Panc1 (cell line): ENCODE measurements at regions not wholly inside any gene's neighbourhood (a gene's known extent, or its start where the extent isn't known, plus 50 kb on each side); places are given as distances from the start of the nearest gene placed in this dataset.

Source experiments
- ATAC-seq: fragments of 200-7000 bp; cut with Tn5 transposase; 2 replicates; pipeline ENCODE4 v1.9.1; 2020; ENCODE audit warnings: mild to moderate bottlenecking, moderate library complexity
- BruUV-seq: library from RNA; stranded (reverse); fragments of 400-500 nt; replicated peaks from 2 replicates; lab custom pipeline; 2021; lab: Mats Ljungman, UMichigan
- CTCF ChIA-PET: fragments of 300-600 bp; sonication (Branson Sonifier 250); formaldehyde crosslinking; loops from one replicate; lab custom pipeline; 2022; ENCODE audit warnings: antibody characterized with exemption; lab: Charles Lee
- POLR2A ChIA-PET: fragments of 300-600 bp; sonication (Branson Sonifier 250); formaldehyde crosslinking; loops from one replicate; lab custom pipeline; 2022; ENCODE audit warnings: antibody characterized with exemption; lab: Charles Lee
- DNase-seq: peaks from one replicate; pipeline ENCODE4 v3.0.0-alpha.2; 2010; ENCODE audit warnings: low read depth, low spot score
- H3K27ac ChIP-seq: 2 replicates; pipeline ENCODE4 v1.5.1; 2011; ENCODE audit warnings: mild to moderate bottlenecking, low read length, inconsistent platforms
- H3K27me3 ChIP-seq: fragments of 200-500 bp; sonication (Bioruptor generic); 2 replicates; pipeline ENCODE4 v1.6.0; 2014; ENCODE audit warnings: low read length, inconsistent platforms; ENCODE audit not compliant: control insufficient read depth, insufficient read depth
- H3K36me3 ChIP-seq: fragments of 200-500 bp; sonication (Bioruptor generic); 2 replicates; pipeline ENCODE4 v1.5.1; 2014; ENCODE audit warnings: inconsistent platforms, mild to moderate bottlenecking, low read length, moderate library complexity; ENCODE audit not compliant: control insufficient read depth, insufficient read depth
- H3K4me1 ChIP-seq: 2 replicates; pipeline ENCODE4 v1.5.1; 2011; ENCODE audit warnings: inconsistent platforms, mild to moderate bottlenecking, low read length, moderate library complexity; ENCODE audit not compliant: control insufficient read depth, insufficient read depth
- H3K4me3 ChIP-seq, 2 experiments: 2 replicates each; pipeline ENCODE4 v1.5.1; 2011 to 2012; ENCODE audit warnings: low read depth in 2 of 2, low read length in 2 of 2, mild to moderate bottlenecking in 2 of 2, inconsistent platforms in 1 of 2, moderate library complexity in 1 of 2
- H3K9me3 ChIP-seq: fragments of 200-500 bp; sonication (Bioruptor generic); 2 replicates; pipeline ENCODE4 v1.5.1; 2014; ENCODE audit warnings: low read depth, mild to moderate bottlenecking, inconsistent platforms, low read length, moderate library complexity; ENCODE audit not compliant: control insufficient read depth, insufficient read depth
- POLR2AphosphoS5 ChIP-seq: IDR thresholded peaks from 2 replicates; pipeline ENCODE4 v1.6.1; 2012; ENCODE audit warnings: mild to moderate bottlenecking, low read depth, low read length, moderate library complexity
- SIN3A ChIP-seq: IDR thresholded peaks from 2 replicates; pipeline ENCODE4 v1.6.1; 2012; ENCODE audit warnings: low read depth, mild to moderate bottlenecking, low read length, moderate library complexity, borderline replicate concordance; ENCODE audit not compliant: insufficient read depth
- TCF7L2 ChIP-seq: IDR thresholded peaks from 2 replicates; pipeline ENCODE4 v1.6.1; 2011; ENCODE audit warnings: mild to moderate bottlenecking, low read depth, low read length, inconsistent platforms
- in situ Hi-C: cut with HindIII; loops from 2 replicates; pipeline ENCODE4 v1.10.0; 2016; ENCODE audit warnings: low sequenced_read_pairs, low pct_unique_long_range_greater_than_20kb
- intact Hi-C: fragments of 100-400 bp; cut with micrococcal nuclease; formaldehyde crosslinking; loops from one replicate; pipeline ENCODE4 v1.10.0; 2022; ENCODE audit not compliant: unreplicated experiment
- TF ChIP-seq, protein P1 (sequence below), 2 experiments: IDR thresholded peaks; 2 replicates each; pipeline ENCODE4 v1.6.1; 2011 to 2012; ENCODE audit warnings: low read depth in 2 of 2, control low read depth in 1 of 2, low read length in 1 of 2, mild to moderate bottlenecking in 1 of 2, moderate library complexity in 1 of 2; ENCODE audit not compliant: insufficient read depth in 1 of 2
- TF ChIP-seq, protein P2 (sequence below): fragments of 450-650 bp; IDR thresholded peaks from 2 replicates; pipeline ENCODE4 v1.5.1; 2017; ENCODE audit warnings: mild to moderate bottlenecking

DNA sequence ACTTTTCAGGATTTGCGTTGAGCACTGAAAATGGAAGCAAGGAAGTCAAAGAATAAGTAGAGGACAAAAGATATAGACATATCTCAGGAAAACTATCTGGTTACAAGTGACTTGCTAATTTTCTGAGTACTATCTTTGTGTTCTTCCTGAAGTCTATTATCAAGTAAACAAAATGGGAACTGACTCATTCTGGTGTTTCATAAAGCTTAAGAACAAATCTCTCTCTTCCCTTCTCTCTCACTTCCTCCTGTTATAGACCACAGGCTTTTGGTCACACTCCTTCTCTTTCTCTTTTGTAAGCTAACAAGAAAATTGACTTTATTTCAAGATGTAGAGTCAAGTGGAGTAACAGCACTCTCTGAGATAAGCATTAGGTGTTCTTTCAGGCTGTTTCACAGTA, 406.6 kb upstream of the SYT1 start:
- Histone ChIP-seq H3K27me3 (no peaks in the 10 kb centered on the region), H3K36me3 (no peaks in the 10 kb centered on the region), H3K4me3 (no peak overlapping the region), H3K9me3 (no peaks in the 10 kb centered on the region), H3K4me1 (no peaks in the 10 kb centered on the region), H3K27ac (no peak overlapping the region)
- in situ Hi-C loops, result no loop called here
- ATAC-seq (no peak), DNase-seq (no peak)
- ChIA-PET CTCF (no interaction called here), POLR2A (no interaction called here)
- intact Hi-C loops, result no loop called here
- TF ChIP-seq, protein P1, sequence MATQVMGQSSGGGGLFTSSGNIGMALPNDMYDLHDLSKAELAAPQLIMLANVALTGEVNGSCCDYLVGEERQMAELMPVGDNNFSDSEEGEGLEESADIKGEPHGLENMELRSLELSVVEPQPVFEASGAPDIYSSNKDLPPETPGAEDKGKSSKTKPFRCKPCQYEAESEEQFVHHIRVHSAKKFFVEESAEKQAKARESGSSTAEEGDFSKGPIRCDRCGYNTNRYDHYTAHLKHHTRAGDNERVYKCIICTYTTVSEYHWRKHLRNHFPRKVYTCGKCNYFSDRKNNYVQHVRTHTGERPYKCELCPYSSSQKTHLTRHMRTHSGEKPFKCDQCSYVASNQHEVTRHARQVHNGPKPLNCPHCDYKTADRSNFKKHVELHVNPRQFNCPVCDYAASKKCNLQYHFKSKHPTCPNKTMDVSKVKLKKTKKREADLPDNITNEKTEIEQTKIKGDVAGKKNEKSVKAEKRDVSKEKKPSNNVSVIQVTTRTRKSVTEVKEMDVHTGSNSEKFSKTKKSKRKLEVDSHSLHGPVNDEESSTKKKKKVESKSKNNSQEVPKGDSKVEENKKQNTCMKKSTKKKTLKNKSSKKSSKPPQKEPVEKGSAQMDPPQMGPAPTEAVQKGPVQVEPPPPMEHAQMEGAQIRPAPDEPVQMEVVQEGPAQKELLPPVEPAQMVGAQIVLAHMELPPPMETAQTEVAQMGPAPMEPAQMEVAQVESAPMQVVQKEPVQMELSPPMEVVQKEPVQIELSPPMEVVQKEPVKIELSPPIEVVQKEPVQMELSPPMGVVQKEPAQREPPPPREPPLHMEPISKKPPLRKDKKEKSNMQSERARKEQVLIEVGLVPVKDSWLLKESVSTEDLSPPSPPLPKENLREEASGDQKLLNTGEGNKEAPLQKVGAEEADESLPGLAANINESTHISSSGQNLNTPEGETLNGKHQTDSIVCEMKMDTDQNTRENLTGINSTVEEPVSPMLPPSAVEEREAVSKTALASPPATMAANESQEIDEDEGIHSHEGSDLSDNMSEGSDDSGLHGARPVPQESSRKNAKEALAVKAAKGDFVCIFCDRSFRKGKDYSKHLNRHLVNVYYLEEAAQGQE (IDR thresholded peaks at IDR 0.05; ENCODE audit: insufficient read depth in 1 of 2, low read depth in 2 of 2, low read length in 1 of 2), result no peak
- TF ChIP-seq, protein P2, sequence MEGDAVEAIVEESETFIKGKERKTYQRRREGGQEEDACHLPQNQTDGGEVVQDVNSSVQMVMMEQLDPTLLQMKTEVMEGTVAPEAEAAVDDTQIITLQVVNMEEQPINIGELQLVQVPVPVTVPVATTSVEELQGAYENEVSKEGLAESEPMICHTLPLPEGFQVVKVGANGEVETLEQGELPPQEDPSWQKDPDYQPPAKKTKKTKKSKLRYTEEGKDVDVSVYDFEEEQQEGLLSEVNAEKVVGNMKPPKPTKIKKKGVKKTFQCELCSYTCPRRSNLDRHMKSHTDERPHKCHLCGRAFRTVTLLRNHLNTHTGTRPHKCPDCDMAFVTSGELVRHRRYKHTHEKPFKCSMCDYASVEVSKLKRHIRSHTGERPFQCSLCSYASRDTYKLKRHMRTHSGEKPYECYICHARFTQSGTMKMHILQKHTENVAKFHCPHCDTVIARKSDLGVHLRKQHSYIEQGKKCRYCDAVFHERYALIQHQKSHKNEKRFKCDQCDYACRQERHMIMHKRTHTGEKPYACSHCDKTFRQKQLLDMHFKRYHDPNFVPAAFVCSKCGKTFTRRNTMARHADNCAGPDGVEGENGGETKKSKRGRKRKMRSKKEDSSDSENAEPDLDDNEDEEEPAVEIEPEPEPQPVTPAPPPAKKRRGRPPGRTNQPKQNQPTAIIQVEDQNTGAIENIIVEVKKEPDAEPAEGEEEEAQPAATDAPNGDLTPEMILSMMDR, result no peak
- TF ChIP-seq SIN3A (no peak), TCF7L2 (no peak), POLR2AphosphoS5 (no peak)
- no TSS peak for BruUV-seq

DNA sequence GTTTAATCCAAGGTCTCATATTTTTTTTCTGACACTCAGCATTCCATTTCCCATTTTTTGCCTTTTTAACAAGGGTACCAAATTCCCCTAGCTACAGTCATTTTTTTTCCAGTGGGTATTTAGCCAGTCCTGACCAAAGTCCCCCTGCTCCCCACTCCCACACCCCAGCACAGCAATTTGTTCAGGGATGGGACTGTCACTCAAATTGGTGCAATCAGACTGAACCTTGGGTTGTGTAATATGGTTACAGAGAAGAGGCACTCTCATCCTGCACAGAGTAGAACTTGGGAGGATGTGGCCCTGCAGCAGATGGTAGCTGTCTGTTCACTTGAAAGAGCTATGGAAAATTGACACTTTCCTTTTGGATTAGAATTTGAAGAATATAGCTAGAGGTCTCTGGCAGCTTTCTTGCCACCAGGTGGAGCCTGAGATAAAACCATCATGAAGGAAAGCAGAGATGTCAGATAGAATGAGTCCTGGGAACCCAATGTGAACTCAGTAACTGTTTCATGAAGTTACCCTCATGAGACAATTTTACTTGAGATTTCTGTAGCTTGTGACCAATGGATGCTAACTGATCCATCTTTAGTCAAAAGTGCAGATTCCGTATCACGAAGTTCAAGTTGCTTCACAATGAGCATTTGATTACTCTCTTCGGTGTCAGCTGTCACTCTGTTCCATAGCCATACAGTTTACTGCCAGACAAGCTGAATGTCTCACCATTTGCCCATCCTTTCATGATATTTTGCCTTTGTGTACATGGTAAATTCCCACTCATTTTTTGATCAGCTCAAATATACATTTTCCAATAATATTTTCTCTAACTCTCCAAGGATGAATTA, 394.0 kb upstream of the SYT1 start:
- Histone ChIP-seq H3K27ac (no peak overlapping the region), H3K4me1 (no peaks in the 10 kb centered on the region), H3K4me3 (no peak overlapping the region), H3K36me3 (no peaks in the 10 kb centered on the region), H3K27me3 (no peaks in the 10 kb centered on the region), H3K9me3 (no peaks in the 10 kb centered on the region)
- POLR2A ChIA-PET, result no interaction called here
- ATAC-seq, result peak; percentile 84
- in situ Hi-C loops, result no loop called here
- BruUV-seq, result no TSS peak
- DNase-seq, result peak; percentile 32
- TF ChIP-seq, protein P2, result peak; percentile 74
- no peak for TF ChIP-seq POLR2AphosphoS5
- CTCF ChIA-PET, result interaction anchor here (1.0 to 1.3 kb wide), 3 partner anchors 704 to 903 kb away, joined by 3 to 6 read pairs (median 4); no protein-coding TSS in a partner anchor
- intact Hi-C loops, result loop anchor here (5.0 to 10.0 kb wide), 3 partner anchors 288 to 902 kb away; no protein-coding TSS in a partner anchor
